ENCODE measurements at regions not wholly inside any gene's neighbourhood (a gene's known extent, or its start where the extent isn't known, plus 50 kb on each side); places are given as distances from the start of the nearest gene placed in this dataset.

- H2AFZ ChIP-seq (ENCODE audit: insufficient read depth, low read depth, low read length, poor library complexity, severe bottlenecking), result no peak overlapping the region
- H3K9me3 ChIP-seq (ENCODE audit: control extremely low read depth in 1 of 3, control insufficient read depth in 2 of 3, insufficient read depth in 1 of 3, low read length in 2 of 3), result peaks cover 4 to 18% (median 10%) of the 10 kb centered on the region in 3 donors
- H3K79me2 ChIP-seq (ENCODE audit: control insufficient read depth, insufficient read depth, low read length), result no peaks in the 10 kb centered on the region
- no peaks in the 10 kb centered on the region for H3K36me3 ChIP-seq (replicated peaks in 1 of 2; ENCODE audit: control extremely low read depth in 1 of 2, control insufficient read depth in 1 of 2, extremely low read depth in 1 of 2, insufficient read depth in 2 of 2, low read length in 1 of 2)
- intact Hi-C loops (cut with micrococcal nuclease), result no loop called here
- H3K4me2 ChIP-seq (replicated peaks; ENCODE audit: low read depth, low read length, poor library complexity, severe bottlenecking), result no peak overlapping the region
- no peaks in the 10 kb centered on the region for H4K20me1 ChIP-seq (ENCODE audit: control insufficient read depth, insufficient read depth, low read length, poor library complexity, severe bottlenecking)
- no peaks in the 10 kb centered on the region for H3K4me1 Mint-ChIP-seq
- ChIA-PET POLR2A (no interaction called here), CTCF (no interaction called here)
- H3K9me3 Mint-ChIP-seq (ENCODE audit: insufficient read depth), result no peaks in the 10 kb centered on the region
- TF ChIP-seq CTCF (IDR thresholded peaks at IDR 0.05), result no peak
- no peak overlapping the region for H3K9ac ChIP-seq (ENCODE audit: low read length)
- H3K27ac Mint-ChIP-seq, result no peak overlapping the region
- H3K27me3 Mint-ChIP-seq, result peaks cover 3% of the 10 kb centered on the region
- H3K27ac ChIP-seq (ENCODE audit: low read length in 2 of 2), result no peak overlapping the region
- H3K4me3 ChIP-seq (ENCODE audit: control extremely low read depth in 1 of 5, extremely low read depth in 1 of 5, insufficient read depth in 1 of 5, low read depth in 2 of 5, low read length in 4 of 5), result no peak overlapping the region
- DNase-seq (no peak), ATAC-seq (ENCODE audit: low read depth) (no peak)
- H3K4me1 ChIP-seq (ENCODE audit: control insufficient read depth in 2 of 2, insufficient read depth in 2 of 2, low read length in 2 of 2), result no peaks in the 10 kb centered on the region
- no peaks in the 10 kb centered on the region for H3K27me3 ChIP-seq (replicated peaks in 1 of 4; ENCODE audit: control extremely low read depth in 1 of 4, control insufficient read depth in 3 of 4, insufficient read depth in 4 of 4, low read length in 3 of 4)
- H3K4me3 Mint-ChIP-seq, result no peak overlapping the region
These were observed 70.6 kb upstream of the DAZL start for GRCh38 chr3:16675805-16676204.

GRCh38 chr3:16686679-16687078, 81.5 kb upstream of the DAZL start:
- Histone ChIP-seq H3K9me3 (ENCODE audit: control extremely low read depth in 1 of 3, control insufficient read depth in 2 of 3, insufficient read depth in 1 of 3, low read length in 2 of 3) (peaks cover 0 to 3% (median 1%) of the 10 kb centered on the region in 3 donors), H3K4me3 (ENCODE audit: control extremely low read depth in 1 of 5, extremely low read depth in 1 of 5, insufficient read depth in 1 of 5, low read depth in 2 of 5, low read length in 4 of 5) (no peak overlapping the region), H3K27me3 (replicated peaks in 1 of 4; ENCODE audit: control extremely low read depth in 1 of 4, control insufficient read depth in 3 of 4, insufficient read depth in 4 of 4, low read length in 3 of 4) (no peaks in the 10 kb centered on the region), H3K9ac (ENCODE audit: low read length) (no peak overlapping the region), H3K4me1 (ENCODE audit: control insufficient read depth in 2 of 2, insufficient read depth in 2 of 2, low read length in 2 of 2) (no peaks in the 10 kb centered on the region), H3K4me2 (replicated peaks; ENCODE audit: low read depth, low read length, poor library complexity, severe bottlenecking) (no peak overlapping the region), H3K36me3 (replicated peaks in 1 of 2; ENCODE audit: control extremely low read depth in 1 of 2, control insufficient read depth in 1 of 2, extremely low read depth in 1 of 2, insufficient read depth in 2 of 2, low read length in 1 of 2) (no peaks in the 10 kb centered on the region), H3K27ac (ENCODE audit: low read length in 2 of 2) (no peak overlapping the region), H3K79me2 (ENCODE audit: control insufficient read depth, insufficient read depth, low read length) (no peaks in the 10 kb centered on the region), H2AFZ (ENCODE audit: insufficient read depth, low read depth, low read length, poor library complexity, severe bottlenecking) (no peak overlapping the region), H4K20me1 (ENCODE audit: control insufficient read depth, insufficient read depth, low read length, poor library complexity, severe bottlenecking) (no peaks in the 10 kb centered on the region)
- no peak overlapping the region for H3K4me3 Mint-ChIP-seq
- no peaks in the 10 kb centered on the region for H3K9me3 Mint-ChIP-seq (ENCODE audit: insufficient read depth)
- ChIA-PET POLR2A (no interaction called here), CTCF (no interaction called here)
- DNase-seq, result no peak
- H3K4me1 Mint-ChIP-seq, result no peaks in the 10 kb centered on the region
- 82% methylated on average over 3 of the region's 3 CpGs for WGBS (ENCODE audit: insufficient coverage)
- TF ChIP-seq CTCF (IDR thresholded peaks at IDR 0.05) (no peak), EZH2 (IDR thresholded peaks at IDR 0.05; ENCODE audit: borderline replicate concordance, insufficient read depth, low read depth, low read length, poor library complexity, severe bottlenecking) (no peak)
- no peak overlapping the region for H3K27ac Mint-ChIP-seq
- H3K27me3 Mint-ChIP-seq, result no peaks in the 10 kb centered on the region
- intact Hi-C loops (cut with micrococcal nuclease), result no loop called here
- ATAC-seq (ENCODE audit: low read depth), result no peak
